ENCODE measurements at regions not wholly inside any gene's neighbourhood (a gene's known extent, or its start where the extent isn't known, plus 50 kb on each side); places are given as distances from the start of the nearest gene placed in this dataset.

GRCh38 chr13:110034031-110034549 is 247.7 kb upstream of the IRS2 start:
- TF ChIP-seq EZH2 (IDR thresholded peaks at IDR 0.05; ENCODE audit: insufficient read depth, poor library complexity, severe bottlenecking) (no peak), EZH2phosphoT487 (IDR thresholded peaks at IDR 0.05; ENCODE audit: insufficient read depth, low read depth) (no peak)

Measured in GM23248 (cell line).